ENCODE measurements at regions not wholly inside any gene's neighbourhood (a gene's known extent, or its start where the extent isn't known, plus 50 kb on each side); places are given as distances from the start of the nearest gene placed in this dataset.

DNA sequence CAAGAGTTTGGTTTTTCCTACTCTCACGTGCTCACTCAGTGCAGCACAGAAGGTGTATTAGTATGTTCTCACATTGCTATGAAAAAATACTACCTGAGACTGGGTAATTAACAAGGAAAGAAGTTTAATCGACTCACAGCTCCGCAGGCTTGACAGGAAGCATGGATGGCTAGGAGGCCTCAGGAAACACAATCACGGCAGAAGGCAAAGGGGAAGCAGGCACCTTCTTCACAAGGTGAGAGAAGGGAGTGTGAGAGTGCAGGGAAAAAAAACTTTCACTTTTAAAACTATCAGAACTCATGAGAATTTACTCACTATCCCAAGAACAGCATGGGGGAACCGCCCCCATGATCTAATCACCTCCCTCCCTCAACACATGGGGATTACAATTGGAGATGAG is 185.8 kb upstream of the TMPO start:
- no peak for TF ChIP-seq EZH2phosphoT487 (IDR thresholded peaks at IDR 0.05)
- no peak for TF ChIP-seq EZH2 (IDR thresholded peaks at IDR 0.05)
- TF ChIP-seq, protein P1, sequence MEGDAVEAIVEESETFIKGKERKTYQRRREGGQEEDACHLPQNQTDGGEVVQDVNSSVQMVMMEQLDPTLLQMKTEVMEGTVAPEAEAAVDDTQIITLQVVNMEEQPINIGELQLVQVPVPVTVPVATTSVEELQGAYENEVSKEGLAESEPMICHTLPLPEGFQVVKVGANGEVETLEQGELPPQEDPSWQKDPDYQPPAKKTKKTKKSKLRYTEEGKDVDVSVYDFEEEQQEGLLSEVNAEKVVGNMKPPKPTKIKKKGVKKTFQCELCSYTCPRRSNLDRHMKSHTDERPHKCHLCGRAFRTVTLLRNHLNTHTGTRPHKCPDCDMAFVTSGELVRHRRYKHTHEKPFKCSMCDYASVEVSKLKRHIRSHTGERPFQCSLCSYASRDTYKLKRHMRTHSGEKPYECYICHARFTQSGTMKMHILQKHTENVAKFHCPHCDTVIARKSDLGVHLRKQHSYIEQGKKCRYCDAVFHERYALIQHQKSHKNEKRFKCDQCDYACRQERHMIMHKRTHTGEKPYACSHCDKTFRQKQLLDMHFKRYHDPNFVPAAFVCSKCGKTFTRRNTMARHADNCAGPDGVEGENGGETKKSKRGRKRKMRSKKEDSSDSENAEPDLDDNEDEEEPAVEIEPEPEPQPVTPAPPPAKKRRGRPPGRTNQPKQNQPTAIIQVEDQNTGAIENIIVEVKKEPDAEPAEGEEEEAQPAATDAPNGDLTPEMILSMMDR (IDR thresholded peaks at IDR 0.05): no peak
- no peak for DNase-seq (ENCODE audit: low spot score)
- Histone ChIP-seq H3K27ac (no peak overlapping the region), H3K4me1 (no peaks in the 10 kb centered on the region), H3K9ac (no peak overlapping the region), H3F3A (ENCODE audit: low read depth) (no peaks in the 10 kb centered on the region), H3K79me2 (ENCODE audit: low read depth) (no peaks in the 10 kb centered on the region), H2AFZ (replicated peaks) (peak overlapping the region; percentile 5), H4K20me1 (ENCODE audit: low read depth) (no peaks in the 10 kb centered on the region), H3K9me3 (ENCODE audit: low read depth) (peaks cover 4% of the 10 kb centered on the region), H3K4me2 (no peak overlapping the region), H3K36me3 (no peaks in the 10 kb centered on the region), H3K27me3 (no peaks in the 10 kb centered on the region), H3K4me3 (no peak overlapping the region)
- Mint-ChIP-seq H3K9me3 (no peaks in the 10 kb centered on the region), H3K4me1 (no peaks in the 10 kb centered on the region), H3K4me3 (no peak overlapping the region), H3K36me3 (no peaks in the 10 kb centered on the region), H3K27ac (peak overlapping the region; percentile 42), H3K27me3 (ENCODE audit: insufficient read depth, low read depth) (no peaks in the 10 kb centered on the region)

DNA sequence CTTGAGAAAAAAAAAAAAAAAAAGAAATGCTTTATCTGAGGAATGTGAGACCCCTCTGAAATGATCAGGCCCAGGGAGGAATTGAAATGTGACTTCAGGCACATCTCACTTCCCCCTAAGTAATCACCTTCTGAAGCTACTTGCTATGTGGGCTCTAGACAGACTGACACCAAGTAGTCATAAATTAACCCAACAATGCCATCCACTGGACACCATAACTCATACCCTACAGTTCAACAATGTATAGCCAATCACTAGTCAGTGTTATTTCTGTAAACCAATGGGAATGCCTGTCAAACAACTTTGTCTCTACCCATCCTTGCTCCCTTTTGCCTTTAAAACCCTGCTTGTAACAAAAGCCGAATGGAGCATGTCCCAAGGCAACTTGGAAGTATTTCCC is 182.7 kb upstream of the TMPO start:
- H3K4me1 ChIP-seq: no peaks in the 10 kb centered on the region
- Mint-ChIP-seq H3K9me3 (no peaks in the 10 kb centered on the region), H3K27me3 (ENCODE audit: insufficient read depth, low read depth) (no peaks in the 10 kb centered on the region), H3K27ac (no peak overlapping the region), H3K4me1 (peaks cover 3% of the 10 kb centered on the region), H3K36me3 (no peaks in the 10 kb centered on the region), H3K4me3 (no peak overlapping the region)
- H3K9me3 ChIP-seq (ENCODE audit: low read depth): peaks cover 4% of the 10 kb centered on the region
- no peak overlapping the region for H3K4me2 ChIP-seq
- no peak overlapping the region for H3K27ac ChIP-seq
- no peak for DNase-seq (ENCODE audit: low spot score)
- H3K27me3 ChIP-seq: no peaks in the 10 kb centered on the region
- no peak overlapping the region for H2AFZ ChIP-seq (replicated peaks)
- no peak overlapping the region for H3K4me3 ChIP-seq
- no peak overlapping the region for H3K9ac ChIP-seq
- no peaks in the 10 kb centered on the region for H4K20me1 ChIP-seq (ENCODE audit: low read depth)
- H3F3A ChIP-seq (ENCODE audit: low read depth): no peaks in the 10 kb centered on the region
- TF ChIP-seq, protein P1 (IDR thresholded peaks at IDR 0.05): no peak
- TF ChIP-seq EZH2phosphoT487 (IDR thresholded peaks at IDR 0.05) (no peak), EZH2 (IDR thresholded peaks at IDR 0.05) (no peak)
- no peaks in the 10 kb centered on the region for H3K79me2 ChIP-seq (ENCODE audit: low read depth)
- no peaks in the 10 kb centered on the region for H3K36me3 ChIP-seq

DNA sequence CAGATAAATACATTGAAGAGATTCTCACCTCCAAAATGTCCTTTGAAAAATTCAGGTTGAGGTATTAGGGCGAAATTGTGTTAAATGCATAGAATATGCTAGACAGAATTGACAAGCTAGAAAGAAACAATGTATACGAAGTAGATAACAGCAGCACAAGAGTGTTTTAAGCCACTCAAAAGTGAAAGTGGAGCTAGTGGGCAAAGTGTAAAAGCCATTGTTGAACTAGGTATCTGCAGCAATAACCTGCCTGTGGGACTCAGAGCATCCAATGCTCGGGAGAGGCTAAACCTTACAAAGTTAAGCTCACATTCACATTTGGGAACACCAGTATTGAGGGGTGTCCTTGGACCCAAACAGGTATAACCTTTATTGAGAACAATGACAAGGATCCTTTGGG is 180.6 kb upstream of the TMPO start:
- peaks cover 4% of the 10 kb centered on the region for H3K9me3 ChIP-seq (ENCODE audit: low read depth)
- H2AFZ ChIP-seq (replicated peaks): no peak overlapping the region
- no peaks in the 10 kb centered on the region for H3K4me1 ChIP-seq
- H3K4me2 ChIP-seq: no peak overlapping the region
- no peaks in the 10 kb centered on the region for H4K20me1 ChIP-seq (ENCODE audit: low read depth)
- no peak overlapping the region for H3K4me3 ChIP-seq
- no peaks in the 10 kb centered on the region for H3K27me3 ChIP-seq
- no peaks in the 10 kb centered on the region for H3K27me3 Mint-ChIP-seq (ENCODE audit: insufficient read depth, low read depth)
- TF ChIP-seq EZH2 (IDR thresholded peaks at IDR 0.05): no peak
- no peak for TF ChIP-seq EZH2phosphoT487 (IDR thresholded peaks at IDR 0.05)
- H3F3A ChIP-seq (ENCODE audit: low read depth): no peaks in the 10 kb centered on the region
- H3K9me3 Mint-ChIP-seq: no peaks in the 10 kb centered on the region
- no peak overlapping the region for H3K4me3 Mint-ChIP-seq
- no peak overlapping the region for H3K27ac Mint-ChIP-seq
- H3K36me3 ChIP-seq: no peaks in the 10 kb centered on the region
- DNase-seq (ENCODE audit: low spot score): no peak
- H3K36me3 Mint-ChIP-seq: no peaks in the 10 kb centered on the region
- H3K9ac ChIP-seq: no peak overlapping the region
- H3K79me2 ChIP-seq (ENCODE audit: low read depth): no peaks in the 10 kb centered on the region
- H3K27ac ChIP-seq: no peak overlapping the region
- peaks cover 3% of the 10 kb centered on the region for H3K4me1 Mint-ChIP-seq

DNA sequence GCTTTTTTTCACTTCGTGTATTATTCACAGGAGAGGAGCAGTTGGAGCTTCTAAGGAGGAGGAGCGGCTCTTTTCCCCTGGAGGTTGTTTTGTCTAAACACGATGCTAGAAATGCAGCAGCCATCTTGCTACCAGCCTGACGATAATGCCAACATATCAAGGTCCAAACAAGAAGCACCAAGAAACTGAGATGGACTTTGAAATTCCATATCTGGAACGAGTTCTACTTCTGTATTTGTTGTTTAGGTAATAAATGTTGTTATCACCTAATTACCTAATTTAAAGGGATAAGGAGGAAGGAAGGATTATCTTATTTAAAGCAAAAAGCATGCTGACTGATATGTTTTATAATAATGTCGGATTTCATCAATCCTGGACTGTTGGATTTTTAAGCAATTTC is 174.4 kb upstream of the TMPO start:
- Histone ChIP-seq H3K27me3 (no peaks in the 10 kb centered on the region), H3K36me3 (no peaks in the 10 kb centered on the region), H3K4me2 (no peak overlapping the region), H3K79me2 (ENCODE audit: low read depth) (no peaks in the 10 kb centered on the region), H3K9me3 (ENCODE audit: low read depth) (no peaks in the 10 kb centered on the region), H2AFZ (replicated peaks) (no peak overlapping the region), H4K20me1 (ENCODE audit: low read depth) (no peaks in the 10 kb centered on the region), H3K9ac (no peak overlapping the region), H3K27ac (no peak overlapping the region), H3K4me3 (no peak overlapping the region), H3K4me1 (no peaks in the 10 kb centered on the region), H3F3A (ENCODE audit: low read depth) (no peaks in the 10 kb centered on the region)
- Mint-ChIP-seq H3K9me3 (no peaks in the 10 kb centered on the region), H3K27ac (no peak overlapping the region), H3K4me3 (no peak overlapping the region), H3K27me3 (ENCODE audit: insufficient read depth, low read depth) (peaks cover 3% of the 10 kb centered on the region), H3K36me3 (no peaks in the 10 kb centered on the region), H3K4me1 (peaks cover 3% of the 10 kb centered on the region)
- no peak for DNase-seq (ENCODE audit: low spot score)
- no peak for TF ChIP-seq EZH2phosphoT487 (IDR thresholded peaks at IDR 0.05)
